ELR (cell line): ENCODE measurements at regions not wholly inside any gene's neighbourhood (a gene's known extent, or its start where the extent isn't known, plus 50 kb on each side); places are given as distances from the start of the nearest gene placed in this dataset.

Experiments
- DNase-seq: peaks from one replicate; pipeline ENCODE4 v3.0.0-alpha.2; 2015; ENCODE audit warnings: low read depth

DNA sequence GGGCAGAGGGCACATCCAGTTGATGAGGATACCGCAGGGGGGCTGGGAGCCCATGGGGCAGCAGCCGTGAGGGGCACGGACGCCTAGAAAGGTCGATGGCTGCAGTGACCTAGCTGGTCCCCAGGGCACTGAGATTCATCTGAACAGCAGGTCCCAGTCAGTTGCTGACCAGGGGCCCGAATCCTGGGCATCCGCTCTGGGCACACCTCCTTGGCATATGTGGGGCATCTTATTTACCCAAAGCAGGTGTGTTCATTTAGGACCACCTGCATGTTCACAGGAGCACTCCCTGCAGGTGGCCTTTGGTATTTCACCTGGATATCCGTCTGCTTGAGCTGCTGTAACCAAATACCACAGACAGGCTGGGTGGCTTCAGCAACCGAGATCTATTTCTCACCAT, 72.0 kb upstream of the ODC1 start:
- DNase-seq: no peak

DNA sequence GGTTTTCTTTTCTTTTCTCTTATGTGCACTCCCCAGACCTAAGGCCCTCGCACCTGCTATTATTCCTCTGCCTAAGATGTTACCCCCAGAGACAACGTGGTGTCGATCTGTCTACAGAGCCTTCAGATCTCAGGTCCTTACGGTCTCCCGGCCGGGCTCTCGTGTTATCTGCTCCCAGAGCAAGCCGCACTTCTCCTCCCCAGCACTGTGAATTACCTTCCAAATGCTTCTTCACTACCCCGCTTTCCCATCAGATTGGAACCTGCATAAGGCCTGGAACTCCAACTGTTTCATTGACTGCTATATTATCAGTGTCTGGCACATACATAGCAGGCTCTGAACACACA, 71.2 kb upstream of the ODC1 start:
- DNase-seq: no peak

DNA sequence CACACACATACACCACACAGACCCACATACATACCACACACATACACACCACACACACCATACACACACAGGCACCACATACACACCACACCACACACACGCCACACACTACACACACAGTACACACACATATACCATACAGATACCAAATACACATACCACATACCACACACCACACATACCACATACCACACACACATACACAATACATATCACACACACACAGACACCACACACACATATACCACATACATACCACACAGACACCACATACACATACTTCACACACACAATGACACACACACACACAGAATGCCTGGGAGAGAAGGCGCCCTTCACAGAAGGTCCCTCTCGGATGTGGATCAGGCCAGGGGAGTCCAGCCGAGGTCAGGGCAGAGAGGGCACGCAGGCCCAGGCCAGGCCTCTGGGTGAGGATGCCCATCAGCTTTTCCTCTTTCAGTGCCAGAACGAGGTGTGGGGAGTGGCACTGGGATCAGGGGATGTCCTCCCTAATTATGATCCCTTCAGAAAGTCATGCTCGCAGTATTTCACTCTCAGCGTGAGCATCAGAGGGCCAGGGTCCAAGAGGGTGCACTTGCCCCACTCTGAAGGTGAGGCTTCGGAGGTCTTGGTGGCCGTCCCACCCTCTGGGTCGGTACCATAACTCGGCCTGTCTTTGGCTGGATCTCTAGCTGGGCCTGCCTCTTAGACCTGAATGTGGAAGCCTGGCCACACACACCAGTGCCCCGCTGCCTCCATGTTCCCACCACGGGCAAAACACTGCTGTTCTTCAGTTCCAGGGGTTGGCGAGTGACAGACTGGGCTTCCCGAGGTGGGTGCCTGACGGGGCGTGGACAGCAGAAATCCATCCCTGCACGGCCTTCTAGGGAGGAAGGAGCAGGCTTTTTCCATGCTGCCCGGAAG, 70.6 kb upstream of the ODC1 start:
- DNase-seq: no peak

DNA sequence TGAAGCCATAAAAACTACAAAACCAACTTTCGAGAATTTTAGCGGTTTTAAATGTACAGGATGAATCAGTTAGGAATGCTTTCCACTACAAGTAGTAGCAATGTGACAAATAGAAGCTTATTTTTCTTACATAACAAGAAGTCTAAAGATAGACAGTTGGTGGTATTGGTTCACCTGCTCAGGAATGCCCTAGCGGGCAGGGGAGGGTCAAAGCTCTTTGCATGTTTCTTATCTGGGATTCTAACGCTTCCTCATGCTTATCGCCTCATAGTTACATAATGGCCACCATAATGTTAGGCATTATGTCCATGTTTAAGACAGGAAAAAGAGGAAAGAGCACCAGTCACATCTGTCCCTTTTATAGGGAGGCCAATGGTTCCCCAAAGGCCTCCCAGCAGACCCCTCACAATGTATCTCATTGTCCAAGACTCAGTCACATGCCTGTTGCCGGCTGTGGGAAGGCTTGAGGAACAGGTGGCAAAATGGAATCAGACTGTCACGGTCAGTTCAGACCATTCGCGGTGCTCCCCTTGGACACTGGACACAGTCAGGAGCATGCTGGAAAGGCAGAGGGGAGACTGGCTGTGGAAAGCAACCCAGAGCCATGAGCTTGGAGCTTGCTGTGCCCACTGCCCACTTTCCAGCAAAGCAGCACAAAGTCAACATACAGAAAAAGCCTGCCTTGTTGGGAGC, 69.4 kb upstream of the ODC1 start:
- DNase-seq: no peak

DNA sequence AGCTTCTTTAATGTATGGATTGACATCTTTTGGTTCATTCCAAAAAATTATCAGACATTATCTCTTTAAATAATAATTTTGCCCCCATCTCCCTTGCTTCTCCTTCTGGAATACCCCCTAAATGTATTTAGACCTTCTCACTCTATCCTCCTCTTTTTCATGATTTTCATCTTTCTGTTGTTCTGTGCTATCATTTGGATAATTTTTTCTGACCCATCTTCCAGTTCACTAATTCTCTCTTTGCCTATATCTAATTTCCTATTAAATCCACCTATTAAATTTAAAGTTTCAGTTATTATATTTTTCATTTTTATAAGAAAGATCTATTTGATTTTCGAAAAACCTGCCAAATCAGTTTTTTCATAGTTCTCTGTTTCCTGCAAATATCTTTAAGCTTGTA, 67.8 kb upstream of the ODC1 start:
- DNase-seq: no peak

DNA sequence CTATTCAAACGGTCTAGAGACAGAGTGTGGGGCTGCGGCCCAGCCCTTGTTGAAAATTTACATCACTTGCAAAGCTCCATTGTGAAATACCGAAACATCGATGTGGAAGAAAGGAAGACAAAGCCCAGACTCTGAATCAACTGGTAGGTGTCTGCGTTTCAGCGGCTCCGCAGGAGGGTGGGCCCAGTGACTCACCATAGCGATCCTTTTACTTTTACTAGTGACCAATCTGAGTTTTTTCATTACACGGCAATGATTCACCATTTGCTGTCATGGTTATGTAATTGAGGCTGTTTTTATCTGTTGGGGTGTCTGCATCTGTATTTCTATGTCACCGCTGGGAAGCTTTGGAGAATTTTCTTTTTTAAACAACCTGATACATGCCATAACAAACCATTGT, 66.6 kb upstream of the ODC1 start:
- peak; percentile 98 for DNase-seq

DNA sequence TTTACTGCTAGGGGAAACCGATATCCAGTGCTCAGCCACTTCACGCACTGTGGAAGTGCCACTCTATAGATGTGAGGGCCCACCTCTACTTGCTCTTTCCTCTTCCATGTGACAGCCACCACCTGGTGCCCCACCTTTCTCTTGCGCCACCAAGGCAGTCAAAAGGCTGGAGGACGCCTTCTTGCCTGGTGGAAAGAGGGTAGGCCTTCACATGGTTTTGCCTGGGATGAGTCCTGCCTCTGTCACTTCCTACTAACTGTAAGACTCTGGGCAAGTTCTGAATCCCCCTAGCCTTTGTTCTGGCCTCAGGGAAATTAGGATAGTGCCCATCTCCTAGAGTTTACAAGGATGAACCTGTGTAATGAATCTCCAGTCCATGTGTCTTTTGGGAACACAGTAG, 66.1 kb upstream of the ODC1 start:
- peak; percentile 28 for DNase-seq

DNA sequence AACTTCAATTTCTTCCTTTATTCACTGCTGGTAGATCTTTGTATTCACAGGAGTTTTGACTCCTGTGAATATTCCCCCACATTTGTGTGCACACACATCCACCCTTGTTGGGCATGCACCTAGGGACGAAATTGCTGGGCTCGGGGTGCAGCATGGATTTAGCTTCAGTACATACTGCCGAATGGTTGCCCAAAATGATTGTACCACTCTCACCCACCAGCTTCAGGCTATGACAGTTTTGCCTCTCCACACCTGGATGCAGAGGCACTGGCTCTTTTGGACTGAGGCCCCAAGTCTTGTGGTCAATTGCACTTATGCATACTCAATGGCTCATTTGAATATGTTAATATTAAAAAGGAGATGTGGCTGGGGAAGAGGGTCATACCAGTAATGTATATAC, 65.1 kb upstream of the ODC1 start:
- DNase-seq: no peak

DNA sequence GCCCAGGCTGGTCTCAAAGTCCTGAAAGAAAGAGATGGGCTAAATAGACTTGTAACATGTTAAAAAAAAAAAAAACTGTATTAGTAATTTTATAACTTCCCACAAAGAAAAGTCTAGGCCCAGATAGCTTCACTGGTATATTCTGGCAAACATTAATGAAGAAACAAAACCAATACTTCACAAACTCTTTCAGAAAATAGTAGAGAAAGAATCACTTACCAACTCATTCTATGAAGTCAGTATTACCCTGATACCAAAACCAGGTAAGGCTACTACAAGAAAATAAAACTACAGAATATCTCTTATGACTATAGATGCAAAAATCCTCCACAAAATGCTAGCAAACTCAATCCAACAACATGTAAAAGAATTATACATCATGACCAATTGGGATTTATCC, 59.9 kb upstream of the ODC1 start:
- no peak for DNase-seq

DNA sequence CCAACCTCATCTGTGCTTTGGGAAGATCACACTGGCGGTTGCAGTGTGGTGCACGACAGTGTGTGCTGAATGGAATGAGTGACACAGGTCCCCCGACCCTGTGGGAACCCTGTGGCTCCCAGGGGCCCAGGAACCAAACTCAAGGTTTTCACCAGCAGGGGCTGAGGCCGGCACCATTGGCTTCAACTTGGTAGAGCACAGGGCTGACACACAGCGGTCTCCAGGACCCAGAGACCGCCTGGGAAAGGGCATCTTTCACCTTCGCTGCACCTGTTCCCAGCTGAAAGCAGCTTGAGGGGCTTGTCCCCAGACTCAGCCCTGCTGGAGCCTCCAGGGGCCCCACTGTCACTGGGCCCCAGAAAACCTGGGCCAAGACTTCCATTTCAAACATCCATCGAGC, 59.0 kb upstream of the ODC1 start:
- DNase-seq: no peak

DNA sequence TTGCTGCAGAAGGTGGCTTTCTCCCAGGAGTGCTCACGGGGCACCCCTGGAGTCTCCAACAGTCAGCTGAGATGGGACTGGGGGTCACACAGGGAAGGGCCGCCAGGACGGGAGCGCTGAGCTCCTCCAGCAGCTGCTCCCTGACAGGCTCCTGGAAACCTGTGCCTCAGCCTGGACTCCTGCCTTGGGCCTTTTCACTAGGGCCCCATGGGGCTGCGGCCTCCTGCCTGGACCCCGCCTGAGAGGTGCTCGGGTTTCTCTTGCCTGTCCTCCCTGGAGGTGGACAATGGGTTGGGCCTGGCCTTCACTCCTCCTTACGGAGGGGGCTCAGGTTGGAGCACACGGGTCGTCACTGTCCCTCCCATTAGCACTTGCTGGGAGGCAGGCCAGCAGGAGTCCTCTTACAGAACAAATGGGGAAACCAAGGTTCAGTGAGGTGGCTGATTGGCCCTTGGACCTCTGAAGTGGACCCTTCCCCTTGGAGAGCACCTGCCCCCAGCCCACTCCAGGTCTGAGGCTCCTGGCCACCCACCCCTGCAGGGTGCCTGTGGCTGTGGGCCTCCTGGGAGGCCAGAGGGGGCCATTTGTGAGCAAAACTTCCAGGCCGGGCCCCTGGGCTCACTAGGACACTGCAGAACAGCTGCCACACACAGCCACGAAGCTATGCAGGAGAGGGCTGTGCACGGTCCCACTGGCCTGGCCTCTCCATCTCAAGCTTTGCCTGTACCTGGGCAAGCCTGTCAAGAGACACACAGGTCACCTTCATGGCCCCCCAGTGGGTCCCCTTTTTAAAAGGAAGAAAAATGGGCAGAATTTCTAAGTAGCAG, 57.1 kb upstream of the ODC1 start:
- no peak for DNase-seq

DNA sequence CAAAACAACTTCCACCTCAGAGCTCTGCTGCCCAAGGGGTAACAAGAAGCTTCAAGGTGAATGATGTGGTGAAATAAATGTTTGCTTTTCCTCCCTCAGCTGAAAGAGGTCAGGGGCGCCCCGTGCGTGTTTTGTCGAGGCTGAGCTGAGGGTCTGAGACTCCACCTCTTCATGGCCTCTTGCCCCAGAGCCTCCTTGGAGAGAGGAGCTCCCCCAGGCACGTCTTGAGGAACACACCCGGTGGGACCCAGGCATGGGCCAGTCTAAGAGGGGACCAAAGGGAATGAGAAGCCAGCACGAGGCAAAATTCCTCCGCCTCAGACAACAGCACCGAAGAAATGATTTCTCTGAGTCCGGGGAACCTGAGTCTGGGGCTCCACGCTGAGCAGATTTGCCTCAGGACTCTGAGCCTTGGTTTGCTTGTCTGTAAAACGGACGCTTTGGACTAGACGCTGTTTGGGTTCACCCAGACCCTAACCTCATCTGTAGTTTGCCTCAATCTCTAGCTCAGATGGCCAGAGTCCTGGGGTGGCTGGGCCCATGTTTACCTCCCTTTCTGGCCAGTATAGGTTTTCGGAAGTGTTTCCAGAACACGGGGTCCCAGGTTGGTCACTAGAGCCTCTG, 56.4 kb upstream of the ODC1 start:
- DNase-seq: no peak

DNA sequence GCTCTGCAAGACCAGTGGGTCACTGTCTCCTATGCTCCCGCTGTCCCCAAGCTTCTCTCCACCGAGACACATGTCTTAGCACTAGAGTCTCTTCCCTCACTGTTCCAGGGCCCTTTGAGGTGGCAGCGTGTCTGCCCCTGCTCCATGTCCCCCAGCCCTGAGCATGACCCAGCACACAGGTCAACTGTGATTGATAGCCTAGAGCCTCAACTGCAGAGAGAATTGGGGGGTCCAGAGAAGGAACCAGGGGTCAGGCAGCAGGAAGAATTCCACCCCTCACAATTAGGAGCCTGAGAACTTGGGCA, 54.6 kb upstream of the ODC1 start:
- DNase-seq: no peak

DNA sequence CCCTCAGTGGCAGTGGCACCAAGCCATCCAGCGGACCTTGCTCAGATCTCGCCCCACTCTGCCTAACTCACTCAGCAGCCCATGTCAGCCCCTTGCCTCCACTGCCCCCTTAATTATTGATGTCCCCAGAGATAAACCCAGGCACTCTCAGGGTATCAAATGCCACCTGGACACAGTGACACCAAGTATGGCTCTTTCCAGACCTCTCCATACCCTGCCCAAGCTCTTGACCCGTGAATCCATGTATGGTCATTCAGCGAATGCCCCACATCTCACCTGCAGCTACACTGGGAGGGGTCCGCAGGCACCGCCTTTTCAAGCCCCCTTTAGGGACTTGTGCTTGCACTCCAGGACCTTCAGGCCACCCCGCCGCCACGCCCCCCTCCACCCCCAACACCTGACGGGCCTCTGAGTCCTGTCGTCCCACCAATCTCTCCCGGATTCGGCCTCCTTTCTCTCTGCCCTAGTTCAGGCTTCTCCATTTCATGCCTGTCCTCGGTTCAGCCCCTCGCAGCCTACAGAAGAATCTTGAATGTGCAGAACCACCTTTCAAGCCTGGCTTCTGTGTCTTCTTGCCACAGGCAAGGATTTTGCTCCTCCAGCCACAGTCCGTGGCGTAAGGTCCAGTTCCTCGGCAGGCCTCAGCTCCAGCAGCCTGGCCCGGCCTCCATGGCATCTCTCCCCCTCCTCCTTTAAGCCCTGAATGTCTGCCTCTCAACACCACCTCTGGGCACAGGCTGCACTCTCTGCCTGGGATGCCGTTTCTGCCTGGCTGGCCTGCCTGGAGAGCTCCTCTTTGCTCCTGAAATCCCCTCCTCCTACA, 54.1 kb upstream of the ODC1 start:
- DNase-seq: no peak

DNA sequence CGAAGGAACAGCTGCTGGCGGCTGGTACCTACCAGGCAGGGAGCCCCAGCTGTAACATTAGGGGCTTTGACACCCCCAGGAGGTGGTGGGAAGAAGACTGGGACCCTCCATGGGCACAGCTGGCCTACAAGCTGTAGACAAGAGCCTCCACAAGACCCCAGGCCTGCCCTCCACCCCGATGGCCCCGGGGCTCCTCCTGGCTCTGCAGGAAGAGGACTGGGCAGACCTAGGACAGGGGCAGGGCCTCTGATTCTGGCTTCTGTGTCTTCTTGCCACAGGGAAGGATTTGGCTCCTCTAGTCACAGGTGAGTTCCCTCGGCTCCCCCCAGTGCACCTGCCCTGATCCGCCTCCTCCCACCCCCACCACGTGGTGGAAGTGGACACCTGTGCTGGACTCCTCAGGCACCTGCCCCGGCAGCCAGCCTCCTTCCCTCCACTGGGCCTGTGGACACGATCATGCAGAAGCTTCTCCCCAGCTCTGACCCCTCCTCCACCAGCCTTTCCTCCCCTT, 53.4 kb upstream of the ODC1 start:
- no peak for DNase-seq

DNA sequence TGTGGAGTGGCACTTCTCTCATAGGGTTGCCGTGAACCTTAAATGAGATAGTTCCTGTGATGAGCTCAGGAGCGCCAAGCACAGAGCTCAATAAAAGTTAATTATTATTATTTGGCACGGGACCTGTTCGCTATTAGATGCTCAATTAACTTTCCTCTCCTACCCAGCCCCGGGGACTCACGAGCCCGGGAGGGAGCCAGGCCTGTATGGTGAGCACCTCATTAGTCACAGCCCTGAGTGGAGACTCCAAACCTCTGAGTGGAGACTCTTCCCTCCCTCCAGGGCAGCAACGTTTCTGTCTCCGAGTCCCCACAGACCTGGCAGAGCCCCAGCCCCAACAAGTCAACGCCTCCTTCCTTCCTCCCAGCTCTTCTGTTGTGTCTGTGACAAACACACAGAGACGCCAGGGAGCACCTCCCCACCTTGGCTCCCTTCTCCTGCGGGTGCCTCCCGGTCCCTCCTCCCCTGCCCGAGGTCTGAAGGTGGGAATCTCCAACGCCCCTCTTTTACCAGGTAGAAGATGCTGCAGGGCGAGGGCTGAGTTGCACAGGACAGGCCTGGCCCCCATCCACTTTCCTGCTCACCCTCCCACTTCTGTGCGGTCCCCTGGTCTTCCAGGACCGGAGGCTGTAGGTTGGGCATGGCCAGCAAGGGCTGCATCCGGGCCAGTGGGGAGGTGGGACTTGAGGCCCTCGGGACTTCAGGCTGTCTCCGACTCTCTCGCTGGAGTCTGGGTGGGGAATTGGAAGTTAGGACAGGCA, 52.7 kb upstream of the ODC1 start:
- DNase-seq: peak; percentile 86

DNA sequence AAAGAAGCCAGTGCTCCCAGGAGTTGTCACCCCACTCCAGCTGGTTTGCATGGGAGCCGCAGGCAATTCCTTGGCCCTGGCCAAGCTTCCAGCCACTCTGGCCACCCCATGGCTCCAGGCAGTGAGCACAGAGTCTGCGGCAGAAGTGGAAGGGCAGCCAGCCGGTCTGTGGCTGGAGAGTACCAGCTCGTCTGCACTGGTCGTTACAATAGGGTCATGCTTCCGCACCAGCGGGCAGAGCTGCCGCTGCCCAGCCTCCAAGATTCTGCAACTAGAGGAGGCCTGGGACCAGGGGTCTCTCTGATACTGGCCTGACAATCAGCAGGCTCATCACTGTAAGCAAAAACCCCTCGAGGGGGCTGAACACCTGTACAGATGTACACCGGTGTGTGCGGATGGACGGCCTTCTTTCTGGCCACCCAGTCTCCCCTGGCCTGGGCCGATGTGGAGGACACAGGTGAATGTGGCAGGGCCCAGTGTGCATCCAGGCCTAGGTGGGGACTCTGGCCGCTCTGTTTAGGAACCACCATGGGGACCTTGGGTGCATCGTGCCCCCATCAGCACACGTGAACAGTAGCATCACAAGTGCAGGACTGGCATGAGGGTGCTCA, 51.9 kb upstream of the ODC1 start:
- no peak for DNase-seq

DNA sequence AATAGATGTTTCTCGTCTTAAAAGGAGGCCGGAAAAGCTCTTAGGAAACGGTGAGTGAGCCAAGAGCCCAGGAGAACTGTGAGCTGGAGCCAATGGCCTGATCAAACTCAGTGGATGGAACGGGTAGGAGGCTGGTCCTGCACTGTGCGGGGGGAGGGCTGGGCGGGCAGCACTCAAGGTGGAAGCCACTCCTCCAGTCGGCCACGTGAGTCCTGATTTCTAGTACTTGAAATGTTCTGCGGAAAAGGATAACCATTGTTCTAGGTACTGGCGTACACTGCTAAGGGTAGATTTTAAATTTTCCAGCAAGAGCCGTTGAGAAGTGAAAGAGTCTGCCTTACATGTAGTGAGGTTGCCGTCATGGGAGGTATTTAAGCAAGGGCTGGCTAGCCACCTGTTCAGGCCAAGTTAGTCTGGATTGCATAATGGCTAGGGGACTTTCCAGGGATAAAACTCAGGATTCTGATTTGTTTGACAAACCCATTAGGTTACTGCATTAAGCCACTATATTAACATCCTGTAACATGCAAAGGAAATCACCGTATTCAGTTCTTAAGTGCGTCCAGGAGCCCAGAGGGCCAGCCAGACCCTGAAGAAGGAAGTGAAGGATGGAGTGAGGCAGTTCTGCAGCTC, 51.3 kb upstream of the ODC1 start:
- no peak for DNase-seq

DNA sequence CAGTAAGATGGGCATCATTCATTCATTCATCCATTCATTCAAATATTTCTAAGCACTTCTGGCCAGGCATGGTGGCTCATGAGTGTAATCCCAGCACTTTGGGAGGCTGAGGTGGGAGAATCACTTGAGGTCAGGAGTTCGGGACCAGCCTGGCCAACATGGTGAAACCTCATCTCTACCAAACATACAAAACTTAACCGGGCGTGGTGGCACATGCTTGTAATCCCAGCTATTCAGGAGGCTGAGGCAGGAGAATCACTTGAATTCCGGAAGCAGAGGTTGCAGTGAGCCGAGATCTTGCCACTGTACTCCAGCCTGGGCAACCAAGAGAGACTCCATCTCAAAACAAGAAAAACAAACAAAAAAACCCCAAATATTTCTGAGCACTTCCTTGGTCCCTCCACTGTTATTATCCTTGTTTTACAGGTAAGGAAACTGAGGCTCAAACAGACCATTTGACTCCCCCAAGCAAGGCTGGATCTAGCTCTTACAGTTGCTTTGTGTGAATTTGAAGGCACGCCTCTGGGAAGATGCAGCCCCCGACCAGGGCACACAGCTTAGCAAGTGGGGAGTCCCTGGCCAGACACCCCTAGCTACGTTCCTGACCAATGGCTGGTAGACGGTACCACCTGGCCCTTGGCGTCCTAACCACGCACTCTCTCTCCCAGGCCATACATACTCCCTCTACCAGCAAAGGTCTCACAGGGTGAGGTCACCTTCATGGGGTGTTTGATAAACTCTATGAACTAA, 50.6 kb upstream of the ODC1 start:
- DNase-seq: no peak
